Activated CD4-positive, CD25-positive, alpha-beta regulatory T cell treated with anti-CD3 and anti-CD28 coated beads, Interleukin-2, amount 50 U/mL, for 24 hours (primary cell): ENCODE measurements at regions not wholly inside any gene's neighbourhood (a gene's known extent, or its start where the extent isn't known, plus 50 kb on each side); places are given as distances from the start of the nearest gene placed in this dataset.
A peak's percentile ranks its signal among the peaks of the same experiment; 100 is the strongest.

Experiments
- ATAC-seq, 2 donors: fragments of 150-1000 bp; cut with Tn5 transposase; one replicate each; pipeline ENCODE4 v1.10.0; 2021; ENCODE audit warnings: mild to moderate bottlenecking in 1 of 2, moderate library complexity in 1 of 2

- no peak for ATAC-seq
Observed at GRCh38 chr15:101124731-101125451, 127.0 kb downstream of the CHSY1 start.

- ATAC-seq = no peak
Observed at GRCh38 chr15:101123222-101123910, 128.5 kb downstream of the CHSY1 start.

GRCh38 chr15:101122806-101123205, 129.0 kb downstream of the CHSY1 start:
- no peak for ATAC-seq

GRCh38 chr15:101122266-101122665, 129.6 kb downstream of the CHSY1 start:
- ATAC-seq = no peak

GRCh38 chr15:101121511-101122090, 130.2 kb downstream of the CHSY1 start:
- peak in 1 of 2 donors; percentile 52 for ATAC-seq

- no peak for ATAC-seq
Observed at GRCh38 chr15:101120987-101121386, 130.9 kb downstream of the CHSY1 start.

- ATAC-seq = no peak
Observed at GRCh38 chr15:101120473-101120872, 131.4 kb downstream of the CHSY1 start.
